Neutrophil (primary cell): ENCODE measurements at regions not wholly inside any gene's neighbourhood (a gene's known extent, or its start where the extent isn't known, plus 50 kb on each side); places are given as distances from the start of the nearest gene placed in this dataset.

Experiments
- H3K27ac ChIP-seq: fragments of 200-600 bp; sonication (generic); 2 replicates; pipeline ENCODE4 v1.5.1; 2016; ENCODE audit warnings: mild to moderate bottlenecking, moderate library complexity
- H3K27me3 ChIP-seq: fragments of 200-600 bp; sonication (generic); 2 replicates; pipeline ENCODE4 v1.6.0; 2016; ENCODE audit warnings: mild to moderate bottlenecking
- H3K36me3 ChIP-seq: fragments of 200-600 bp; sonication (generic); 2 replicates; pipeline ENCODE4 v1.5.1; 2017
- H3K4me1 ChIP-seq, 2 experiments: fragments of 200-600 bp in 1 of 2; sonication (generic) in 1 of 2; 1 replicate in 1 of 2; 2 replicates in 1 of 2; pipeline versions ENCODE4 v1.5.1 to v1.6.1; 2013 to 2016; ENCODE audit warnings: low read depth in 1 of 2, low read length in 1 of 2, mild to moderate bottlenecking in 1 of 2, moderate library complexity in 1 of 2; ENCODE audit not compliant: control insufficient read depth in 1 of 2, insufficient read depth in 1 of 2
- H3K4me3 ChIP-seq, 2 experiments: fragments of 200-600 bp in 1 of 2; sonication (generic) in 1 of 2; 1 replicate in 1 of 2; 2 replicates in 1 of 2; pipeline ENCODE4 v1.5.1; 2013 to 2016; ENCODE audit warnings: low read depth in 1 of 2, low read length in 1 of 2, mild to moderate bottlenecking in 1 of 2, moderate library complexity in 1 of 2
- H3K9me3 ChIP-seq: fragments of 200-600 bp; sonication (generic); 2 replicates; pipeline ENCODE4 v1.5.1; 2016
- TF ChIP-seq, protein P1 (sequence below): fragments of 200-600 bp; sonication (generic); IDR thresholded peaks from 2 replicates; pipeline ENCODE4 v1.5.1; 2016; ENCODE audit warnings: antibody characterized with exemption

DNA sequence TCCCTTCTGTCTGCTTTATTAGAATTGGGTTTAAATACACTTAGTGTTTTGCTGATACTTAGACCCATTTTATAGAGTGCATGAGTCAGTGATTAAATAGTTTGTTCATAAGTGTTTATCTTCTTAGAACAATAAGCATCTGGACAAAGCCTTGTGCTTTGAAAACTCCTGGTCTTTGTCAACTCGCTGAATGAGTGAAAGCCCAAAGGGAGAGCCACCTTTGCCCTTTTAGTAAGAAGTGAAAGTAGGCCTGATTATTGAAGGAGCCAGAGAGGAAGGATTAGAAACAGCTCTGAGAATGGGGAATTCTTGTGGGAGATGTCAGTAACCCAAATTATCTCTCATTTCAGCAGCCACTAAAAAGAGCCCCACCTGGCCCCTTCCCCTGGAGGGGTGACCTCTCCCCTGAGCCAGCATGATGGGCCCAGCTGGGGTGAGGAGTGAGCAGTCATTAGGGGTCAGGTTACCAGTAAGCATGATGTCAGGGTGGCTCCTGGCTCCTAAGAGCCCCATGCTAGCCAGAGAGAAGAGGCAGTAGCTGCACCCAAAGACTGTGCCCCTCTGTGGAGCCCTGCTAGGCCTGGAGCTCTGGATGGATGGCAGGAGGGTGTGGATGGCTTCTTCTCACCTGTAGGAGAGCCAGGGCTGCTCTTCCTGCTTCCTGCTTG lies 125.1 kb upstream of the E2F8 start:
- Histone ChIP-seq H3K4me1 (no peaks in the 10 kb centered on the region), H3K9me3 (no peaks in the 10 kb centered on the region), H3K4me3 (no peak overlapping the region), H3K27ac (no peak overlapping the region), H3K36me3 (no peaks in the 10 kb centered on the region), H3K27me3 (peaks cover 44% of the 10 kb centered on the region)
- TF ChIP-seq, protein P1, sequence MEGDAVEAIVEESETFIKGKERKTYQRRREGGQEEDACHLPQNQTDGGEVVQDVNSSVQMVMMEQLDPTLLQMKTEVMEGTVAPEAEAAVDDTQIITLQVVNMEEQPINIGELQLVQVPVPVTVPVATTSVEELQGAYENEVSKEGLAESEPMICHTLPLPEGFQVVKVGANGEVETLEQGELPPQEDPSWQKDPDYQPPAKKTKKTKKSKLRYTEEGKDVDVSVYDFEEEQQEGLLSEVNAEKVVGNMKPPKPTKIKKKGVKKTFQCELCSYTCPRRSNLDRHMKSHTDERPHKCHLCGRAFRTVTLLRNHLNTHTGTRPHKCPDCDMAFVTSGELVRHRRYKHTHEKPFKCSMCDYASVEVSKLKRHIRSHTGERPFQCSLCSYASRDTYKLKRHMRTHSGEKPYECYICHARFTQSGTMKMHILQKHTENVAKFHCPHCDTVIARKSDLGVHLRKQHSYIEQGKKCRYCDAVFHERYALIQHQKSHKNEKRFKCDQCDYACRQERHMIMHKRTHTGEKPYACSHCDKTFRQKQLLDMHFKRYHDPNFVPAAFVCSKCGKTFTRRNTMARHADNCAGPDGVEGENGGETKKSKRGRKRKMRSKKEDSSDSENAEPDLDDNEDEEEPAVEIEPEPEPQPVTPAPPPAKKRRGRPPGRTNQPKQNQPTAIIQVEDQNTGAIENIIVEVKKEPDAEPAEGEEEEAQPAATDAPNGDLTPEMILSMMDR = no peak

DNA sequence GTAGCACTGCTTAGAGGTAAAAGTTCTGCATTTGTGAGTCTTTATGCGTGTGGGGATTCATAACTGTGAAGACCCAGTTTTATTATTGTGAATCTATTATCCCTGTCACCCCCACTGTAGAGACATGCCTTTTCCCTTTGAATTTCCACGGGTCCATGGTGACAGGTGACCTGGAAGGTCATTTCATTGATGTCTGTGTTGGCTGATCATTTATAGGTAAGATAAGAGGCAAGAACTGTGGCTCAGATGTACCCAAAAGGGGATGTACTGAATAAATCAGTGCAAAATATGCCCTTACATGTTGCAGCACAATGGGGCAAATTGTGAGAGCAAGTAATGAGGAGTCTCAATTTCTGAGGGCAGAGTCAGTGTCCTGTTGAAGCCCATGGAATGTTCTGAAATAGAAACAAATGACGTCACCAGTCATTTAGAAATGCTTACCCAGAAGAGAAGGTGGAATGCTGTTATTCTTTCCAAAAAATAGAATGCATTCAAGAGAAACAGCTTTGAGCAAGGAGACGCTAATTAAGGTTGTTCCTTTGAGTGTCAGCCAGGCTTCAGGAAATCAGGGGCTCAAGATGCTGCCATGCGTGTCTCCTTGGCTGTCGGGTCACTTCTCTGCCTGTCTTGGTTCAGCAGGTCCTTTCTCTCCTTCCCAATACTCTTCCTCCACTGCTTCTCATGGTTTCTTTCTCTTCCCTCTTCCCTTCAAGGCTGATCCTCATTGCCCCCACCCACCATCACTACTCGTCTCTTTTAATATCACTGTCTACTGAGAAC lies 118.7 kb upstream of the E2F8 start:
- Histone ChIP-seq H3K4me1 (no peaks in the 10 kb centered on the region), H3K4me3 (no peak overlapping the region), H3K36me3 (no peaks in the 10 kb centered on the region), H3K27me3 (peaks cover 70% of the 10 kb centered on the region), H3K9me3 (no peaks in the 10 kb centered on the region), H3K27ac (no peak overlapping the region)
- TF ChIP-seq, protein P1 = no peak

DNA sequence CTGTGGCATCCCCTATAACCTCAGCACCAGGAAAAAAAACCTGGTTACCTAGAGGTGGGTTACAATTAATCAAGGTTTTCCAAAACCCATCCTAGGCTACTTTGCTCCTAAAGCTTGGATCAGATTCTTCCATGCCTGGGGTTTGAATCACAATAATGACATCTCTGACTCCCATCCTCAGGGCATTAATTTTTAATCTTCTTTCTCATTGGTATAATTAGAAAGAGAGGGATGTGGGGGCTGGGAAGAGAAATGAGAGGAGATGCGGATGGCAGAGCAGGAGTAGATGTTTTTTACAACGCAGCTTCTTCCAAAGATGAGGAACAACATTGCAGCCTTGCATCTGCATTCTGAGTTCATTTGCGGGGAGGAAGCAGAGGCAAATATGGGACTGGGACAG lies 117.2 kb upstream of the E2F8 start:
- Histone ChIP-seq H3K27ac (no peak overlapping the region), H3K4me1 (no peaks in the 10 kb centered on the region), H3K27me3 (peaks cover 75% of the 10 kb centered on the region)

DNA sequence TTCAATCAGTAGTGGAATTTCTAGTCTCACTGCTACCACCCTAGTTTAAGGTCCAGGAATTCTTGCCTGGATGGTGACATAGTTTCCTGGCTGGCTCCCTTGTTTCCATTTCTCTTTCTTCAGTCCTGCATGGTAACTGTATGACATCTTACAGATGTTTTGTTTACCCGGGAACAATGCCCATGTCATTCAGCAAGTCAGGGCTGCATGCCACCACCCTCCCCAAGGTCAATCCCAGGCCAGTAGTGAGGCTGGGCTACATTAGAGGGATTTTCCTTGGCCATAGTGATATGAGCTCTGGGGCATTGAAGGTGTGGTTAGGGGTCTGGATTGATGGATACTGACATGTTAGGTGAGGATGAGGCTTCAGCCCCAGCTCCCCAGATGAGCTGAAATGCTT lies 114.9 kb upstream of the E2F8 start:
- Histone ChIP-seq H3K36me3 (no peaks in the 10 kb centered on the region), H3K9me3 (no peaks in the 10 kb centered on the region), H3K27me3 (peaks cover 98% of the 10 kb centered on the region)

More for the DNA sequence above, 117.2 kb upstream of the E2F8 start:
- TF ChIP-seq, protein P1 = no peak
- H3K4me3 ChIP-seq = no peak overlapping the region
- H3K9me3 ChIP-seq = no peaks in the 10 kb centered on the region
- no peaks in the 10 kb centered on the region for H3K36me3 ChIP-seq

DNA sequence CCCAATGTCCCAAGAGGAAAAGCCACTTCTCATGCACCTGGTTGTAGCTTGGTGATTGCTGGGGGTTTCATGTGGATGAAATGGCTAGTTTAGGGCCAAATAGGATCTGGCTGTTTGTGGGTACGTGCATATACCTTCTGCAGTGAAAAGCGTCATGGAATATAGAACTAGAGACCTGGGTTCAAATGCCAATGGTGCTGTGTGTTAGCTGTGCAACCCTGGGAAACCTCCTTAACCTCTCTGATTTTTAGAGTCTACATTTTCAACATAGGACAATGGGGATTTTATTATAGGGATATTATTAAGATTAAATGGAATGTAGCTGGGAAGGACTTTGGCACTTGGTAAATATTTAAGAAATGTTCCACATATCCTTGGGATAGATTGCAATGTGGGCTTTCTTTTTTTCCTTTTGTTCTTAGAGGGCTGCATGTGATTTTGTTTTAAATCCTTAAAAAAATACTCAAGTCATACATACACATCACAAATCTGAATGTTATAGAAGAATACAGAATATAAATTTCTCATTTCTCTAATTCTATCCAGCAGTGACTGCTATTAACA lies 112.6 kb upstream of the E2F8 start:
- Histone ChIP-seq H3K4me3 (no peak overlapping the region), H3K4me1 (no peaks in the 10 kb centered on the region), H3K27ac (no peak overlapping the region), H3K36me3 (no peaks in the 10 kb centered on the region), H3K27me3 (peaks cover 100% of the 10 kb centered on the region), H3K9me3 (no peaks in the 10 kb centered on the region)
- TF ChIP-seq, protein P1 = no peak

More for the DNA sequence above, 114.9 kb upstream of the E2F8 start:
- TF ChIP-seq, protein P1 = no peak
- H3K4me3 ChIP-seq = no peak overlapping the region
- H3K27ac ChIP-seq = no peak overlapping the region
- no peaks in the 10 kb centered on the region for H3K4me1 ChIP-seq
